ENCODE measurements at regions not wholly inside any gene's neighbourhood (a gene's known extent, or its start where the extent isn't known, plus 50 kb on each side); places are given as distances from the start of the nearest gene placed in this dataset.
A peak's percentile ranks its signal among the peaks of the same experiment; 100 is the strongest.

DNA sequence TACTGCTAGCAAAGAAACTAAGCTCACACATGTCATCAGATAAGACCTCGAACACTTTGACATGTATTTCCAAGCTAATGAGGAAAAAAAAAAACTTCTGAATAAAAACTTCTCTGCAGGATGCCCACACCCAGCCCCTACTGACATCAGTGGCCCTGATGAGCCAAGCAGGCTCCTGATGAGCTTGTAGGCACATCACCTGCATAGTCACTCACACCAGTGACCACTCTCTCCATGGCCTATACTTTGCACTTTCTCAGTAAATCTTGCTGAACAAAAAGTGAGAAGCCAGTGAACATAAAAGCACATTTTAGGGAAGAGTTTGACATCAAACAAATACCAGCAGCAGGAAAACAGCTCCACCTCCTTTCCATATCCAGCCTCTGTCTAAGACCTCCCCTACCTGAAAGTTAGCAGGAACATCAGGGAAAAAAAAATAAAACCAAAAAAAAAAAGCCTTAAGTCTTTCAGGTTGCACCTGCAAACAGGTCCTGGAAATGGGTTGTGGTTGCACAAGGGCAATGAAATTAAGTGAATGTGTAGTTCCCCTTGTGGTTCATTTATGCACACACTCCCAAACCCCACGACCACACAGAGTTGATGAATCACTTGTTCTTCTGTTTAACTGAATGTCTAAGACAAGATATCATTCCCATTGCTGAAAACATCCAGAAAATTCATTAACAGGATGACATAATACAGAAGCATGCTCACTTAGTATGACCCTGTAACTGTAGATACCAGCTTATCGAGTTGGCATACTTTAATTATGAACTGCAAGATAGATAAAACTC lies 205.2 kb upstream of the PDE1C start:
- no peak for DNase-seq (ENCODE audit: low spot score)

DNA sequence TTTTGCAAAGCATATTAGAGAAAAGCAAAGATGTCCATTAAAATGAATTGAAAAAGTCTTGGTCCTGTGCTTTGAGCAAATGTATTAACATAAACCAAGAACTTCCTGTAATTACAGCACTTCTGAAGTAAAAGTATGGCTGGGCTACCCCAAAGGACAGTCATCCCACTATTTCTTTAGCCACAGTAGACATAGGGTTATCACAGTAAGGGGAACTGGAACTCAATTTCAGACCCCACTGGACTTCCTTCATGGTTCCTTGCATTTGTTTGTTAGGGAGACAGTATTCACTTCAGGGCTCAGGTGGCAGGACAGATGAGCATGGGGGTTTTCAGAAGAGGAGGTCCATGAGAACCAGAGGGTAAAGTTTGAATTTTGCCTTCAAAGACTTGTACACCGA lies 203.1 kb upstream of the PDE1C start:
- no peak for DNase-seq (ENCODE audit: low spot score)
- TF ChIP-seq, protein P1, sequence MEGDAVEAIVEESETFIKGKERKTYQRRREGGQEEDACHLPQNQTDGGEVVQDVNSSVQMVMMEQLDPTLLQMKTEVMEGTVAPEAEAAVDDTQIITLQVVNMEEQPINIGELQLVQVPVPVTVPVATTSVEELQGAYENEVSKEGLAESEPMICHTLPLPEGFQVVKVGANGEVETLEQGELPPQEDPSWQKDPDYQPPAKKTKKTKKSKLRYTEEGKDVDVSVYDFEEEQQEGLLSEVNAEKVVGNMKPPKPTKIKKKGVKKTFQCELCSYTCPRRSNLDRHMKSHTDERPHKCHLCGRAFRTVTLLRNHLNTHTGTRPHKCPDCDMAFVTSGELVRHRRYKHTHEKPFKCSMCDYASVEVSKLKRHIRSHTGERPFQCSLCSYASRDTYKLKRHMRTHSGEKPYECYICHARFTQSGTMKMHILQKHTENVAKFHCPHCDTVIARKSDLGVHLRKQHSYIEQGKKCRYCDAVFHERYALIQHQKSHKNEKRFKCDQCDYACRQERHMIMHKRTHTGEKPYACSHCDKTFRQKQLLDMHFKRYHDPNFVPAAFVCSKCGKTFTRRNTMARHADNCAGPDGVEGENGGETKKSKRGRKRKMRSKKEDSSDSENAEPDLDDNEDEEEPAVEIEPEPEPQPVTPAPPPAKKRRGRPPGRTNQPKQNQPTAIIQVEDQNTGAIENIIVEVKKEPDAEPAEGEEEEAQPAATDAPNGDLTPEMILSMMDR (IDR thresholded peaks at IDR 0.05; ENCODE audit: extremely low read depth, missing control alignments) = no peak

More for the DNA sequence above, 205.2 kb upstream of the PDE1C start:
- TF ChIP-seq, protein P1 (IDR thresholded peaks at IDR 0.05; ENCODE audit: extremely low read depth, missing control alignments) = no peak

DNA sequence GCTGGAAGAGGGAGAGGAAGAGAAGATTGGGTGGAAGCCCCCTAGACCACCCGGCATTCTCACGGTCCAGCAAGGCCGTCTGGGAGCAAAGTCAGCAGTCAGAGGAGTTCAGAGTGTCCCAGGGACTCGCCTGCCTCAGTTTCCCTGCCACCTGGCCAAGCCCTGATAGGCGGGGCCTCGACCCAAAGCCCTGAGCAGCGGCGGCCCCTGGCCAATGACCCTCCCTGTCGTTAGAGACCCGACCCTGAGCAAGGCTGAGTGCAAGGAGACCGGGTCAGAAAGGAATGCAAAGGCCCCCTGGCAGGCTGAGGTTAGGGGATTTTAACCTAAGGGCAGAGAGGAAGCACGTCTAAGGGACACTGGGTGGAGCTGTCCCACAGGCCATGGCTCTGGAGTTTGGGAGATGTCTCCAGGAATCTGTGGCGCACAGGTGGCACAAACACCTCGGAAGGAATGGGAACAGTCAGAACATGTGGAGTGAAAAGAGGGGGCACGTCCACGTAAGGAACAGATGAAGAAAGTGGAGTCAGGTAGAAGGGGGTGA lies 196.8 kb upstream of the PDE1C start:
- TF ChIP-seq, protein P1 (IDR thresholded peaks at IDR 0.05; ENCODE audit: extremely low read depth, missing control alignments) = no peak
- no peak for DNase-seq (ENCODE audit: low spot score)

DNA sequence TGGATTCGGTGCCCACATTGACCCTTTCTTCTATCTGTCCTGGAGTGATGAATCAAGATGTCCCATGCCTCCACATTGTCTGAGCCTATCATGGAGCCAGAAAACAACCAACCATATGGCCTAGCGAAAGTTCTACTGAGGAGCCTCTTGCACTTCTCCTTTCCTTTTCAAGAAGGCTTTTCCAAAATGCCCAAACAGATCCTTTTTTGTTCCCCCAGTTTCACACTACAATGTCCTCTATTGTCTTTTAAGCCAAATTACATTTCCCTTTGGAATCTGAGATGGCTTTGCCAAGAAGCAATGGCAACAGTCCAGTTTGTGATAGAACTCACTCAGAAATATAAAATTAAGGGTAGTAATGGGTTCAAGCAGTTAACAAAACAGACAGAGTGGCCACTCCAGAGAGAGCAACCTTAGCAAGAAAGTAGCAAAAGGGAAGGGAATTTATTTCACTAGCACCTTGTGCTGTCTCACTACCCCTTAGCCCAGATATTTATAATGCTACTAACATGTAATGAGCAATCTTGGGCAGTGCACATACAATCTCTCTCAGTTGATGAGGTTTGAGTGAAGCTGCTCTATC lies 194.6 kb upstream of the PDE1C start:
- no peak for DNase-seq (ENCODE audit: low spot score)
- TF ChIP-seq, protein P1 (IDR thresholded peaks at IDR 0.05; ENCODE audit: extremely low read depth, missing control alignments) = no peak

DNA sequence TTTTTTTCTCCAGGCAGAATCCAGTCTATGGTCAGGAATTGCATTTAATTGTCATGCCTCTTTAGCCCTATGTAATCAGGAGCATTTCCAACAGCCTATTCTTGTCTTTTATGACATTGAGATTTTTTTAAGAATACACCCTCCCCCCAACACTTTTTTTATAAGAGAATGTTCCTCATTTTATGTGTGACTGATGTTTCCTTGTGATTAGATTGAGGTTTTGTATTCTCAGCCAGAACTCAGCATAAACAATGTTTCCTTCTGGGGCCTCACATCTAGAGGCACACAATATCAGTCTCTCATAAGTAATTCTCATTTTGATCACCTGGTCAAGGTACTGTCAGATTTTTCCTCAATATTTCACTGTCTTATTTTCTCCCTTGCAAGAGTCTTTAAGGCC lies 193.4 kb upstream of the PDE1C start:
- TF ChIP-seq, protein P1 (IDR thresholded peaks at IDR 0.05; ENCODE audit: extremely low read depth, missing control alignments) = no peak
- no peak for DNase-seq (ENCODE audit: low spot score)

DNA sequence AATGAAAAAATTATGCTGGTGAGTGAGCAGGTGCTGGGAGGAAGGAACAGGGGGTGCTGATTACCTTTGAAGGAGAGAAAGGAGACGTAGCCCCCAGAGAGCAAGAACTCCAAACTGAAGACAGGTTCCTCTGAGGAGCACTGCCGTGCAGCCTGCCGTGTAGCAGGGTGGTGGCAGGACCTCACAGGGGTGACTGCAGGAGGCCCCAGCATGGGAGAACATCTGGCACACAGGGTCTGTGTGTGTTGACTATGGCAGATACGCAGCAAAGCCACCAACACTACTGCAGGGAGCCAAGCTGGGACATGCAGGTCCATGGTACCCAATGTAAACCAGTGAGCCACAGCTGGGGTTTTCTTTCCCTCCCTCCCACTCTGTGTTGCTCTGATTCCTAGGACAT lies 192.1 kb upstream of the PDE1C start:
- TF ChIP-seq, protein P1 (IDR thresholded peaks at IDR 0.05; ENCODE audit: extremely low read depth, missing control alignments) = no peak
- no peak for DNase-seq (ENCODE audit: low spot score)

DNA sequence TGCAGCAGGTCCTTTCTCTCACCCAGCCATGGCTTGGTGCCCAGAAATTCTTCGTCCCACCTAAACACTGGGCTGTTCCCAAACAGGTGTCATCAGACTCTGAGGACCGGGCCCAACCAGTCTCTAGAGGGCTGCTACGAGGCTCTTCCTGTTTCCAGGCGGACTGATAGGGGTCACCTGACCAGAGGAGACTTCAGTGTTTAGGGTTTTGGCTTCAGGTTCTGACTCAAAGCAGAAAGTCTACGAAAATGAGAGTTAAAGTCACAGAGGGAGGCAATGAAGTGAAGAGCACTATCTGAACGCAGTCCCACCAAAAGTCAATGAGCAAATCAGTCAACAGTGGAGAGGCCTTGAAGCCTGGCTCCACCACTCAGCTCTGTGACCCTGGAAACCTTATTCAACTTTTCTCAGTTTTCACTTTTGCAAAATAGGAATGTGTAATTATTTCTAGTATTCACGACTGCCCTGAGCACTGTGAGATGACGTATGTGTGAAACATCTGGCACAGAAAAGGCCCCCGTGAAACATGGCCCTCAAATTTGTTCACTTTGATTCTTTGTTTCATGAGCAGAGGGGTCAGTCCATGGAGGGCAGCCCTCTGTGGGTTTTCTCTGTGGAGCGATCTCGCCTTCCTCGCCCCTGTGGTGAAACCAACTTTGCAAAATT lies 189.9 kb upstream of the PDE1C start:
- DNase-seq (ENCODE audit: low spot score) = peak; percentile 52

More for the DNA sequence above, 189.9 kb upstream of the PDE1C start:
- TF ChIP-seq, protein P1 (IDR thresholded peaks at IDR 0.05; ENCODE audit: extremely low read depth, missing control alignments) = no peak

Data from GM20000 (cell line).